Type B pancreatic cell (in vitro differentiated cells): ENCODE measurements at regions not wholly inside any gene's neighbourhood (a gene's known extent, or its start where the extent isn't known, plus 50 kb on each side); places are given as distances from the start of the nearest gene placed in this dataset.

Experiments used
- DNase-seq: peaks from one replicate; pipeline ENCODE4 v3.0.0; 2021; ENCODE audit warnings: mixed read lengths; ENCODE audit not compliant: unreplicated experiment; ENCODE audit errors: extremely low spot score
- H3K27ac Mint-ChIP-seq: 2 replicates; pipeline ENCODE4 v1.8.0; 2021; ENCODE audit warnings: mild to moderate bottlenecking, mixed read lengths
- H3K27me3 Mint-ChIP-seq: 2 replicates; pipeline ENCODE4 v1.8.0; 2021; ENCODE audit warnings: mixed read lengths
- H3K36me3 Mint-ChIP-seq: 2 replicates; pipeline ENCODE4 v1.8.0; 2021; ENCODE audit warnings: mixed read lengths
- H3K4me1 Mint-ChIP-seq: one replicate; pipeline ENCODE4 v1.8.0; 2021; ENCODE audit warnings: mixed read lengths; ENCODE audit not compliant: unreplicated experiment
- H3K4me3 Mint-ChIP-seq: 2 replicates; pipeline ENCODE4 v1.8.0; 2021; ENCODE audit warnings: mild to moderate bottlenecking, mixed read lengths
- H3K9me3 Mint-ChIP-seq: 2 replicates; pipeline ENCODE4 v1.8.0; 2021; ENCODE audit warnings: mixed read lengths
- CTCF ChIP-seq: fragments of 200-600 bp; sonication (generic); conservative IDR thresholded peaks from 2 replicates; pipeline ENCODE4 v1.5.0; 2021; ENCODE audit warnings: antibody characterized with exemption, mild to moderate bottlenecking

GRCh38 chr2:525021-525420 is 152.2 kb downstream of the TMEM18 start:
- H3K36me3 Mint-ChIP-seq, result no peaks in the 10 kb centered on the region
- H3K9me3 Mint-ChIP-seq, result peaks cover 12% of the 10 kb centered on the region
- no peak for DNase-seq
- H3K27me3 Mint-ChIP-seq, result peaks cover 3% of the 10 kb centered on the region
- H3K4me1 Mint-ChIP-seq, result peaks cover 7% of the 10 kb centered on the region
- H3K4me3 Mint-ChIP-seq, result no peak overlapping the region
- no peak for TF ChIP-seq CTCF
- peak overlapping the region; percentile 90 for H3K27ac Mint-ChIP-seq

- no peak for TF ChIP-seq CTCF
- H3K27me3 Mint-ChIP-seq, result peaks cover 3% of the 10 kb centered on the region
- H3K9me3 Mint-ChIP-seq, result peaks cover 7% of the 10 kb centered on the region
- peak overlapping the region; percentile 34 for H3K4me3 Mint-ChIP-seq
- peaks cover 7% of the 10 kb centered on the region for H3K4me1 Mint-ChIP-seq
- DNase-seq, result no peak
- H3K36me3 Mint-ChIP-seq, result no peaks in the 10 kb centered on the region
- H3K27ac Mint-ChIP-seq, result peak overlapping the region; percentile 90
Measured at GRCh38 chr2:524442-524841, 152.8 kb downstream of the TMEM18 start.

- peaks cover 7% of the 10 kb centered on the region for H3K9me3 Mint-ChIP-seq
- peak overlapping the region; percentile 90 for H3K27ac Mint-ChIP-seq
- no peak for TF ChIP-seq CTCF
- peak overlapping the region; percentile 34 for H3K4me3 Mint-ChIP-seq
- peaks cover 3% of the 10 kb centered on the region for H3K27me3 Mint-ChIP-seq
- H3K36me3 Mint-ChIP-seq, result no peaks in the 10 kb centered on the region
- H3K4me1 Mint-ChIP-seq, result peaks cover 7% of the 10 kb centered on the region
- DNase-seq, result no peak
Measured at GRCh38 chr2:523698-524270, 153.4 kb downstream of the TMEM18 start.

GRCh38 chr2:522776-523175 is 154.4 kb downstream of the TMEM18 start:
- no peak for DNase-seq
- Mint-ChIP-seq H3K36me3 (no peaks in the 10 kb centered on the region), H3K4me1 (peaks cover 7% of the 10 kb centered on the region), H3K9me3 (peaks cover 7% of the 10 kb centered on the region), H3K27me3 (peaks cover 3% of the 10 kb centered on the region), H3K27ac (peak overlapping the region; percentile 11), H3K4me3 (no peak overlapping the region)
- no peak for TF ChIP-seq CTCF

- Mint-ChIP-seq H3K36me3 (no peaks in the 10 kb centered on the region), H3K27ac (no peak overlapping the region), H3K27me3 (peaks cover 3% of the 10 kb centered on the region), H3K4me3 (no peak overlapping the region), H3K9me3 (peaks cover 7% of the 10 kb centered on the region), H3K4me1 (peaks cover 7% of the 10 kb centered on the region)
- TF ChIP-seq CTCF, result no peak
- DNase-seq, result no peak
Measured at GRCh38 chr2:521853-522530, 155.2 kb downstream of the TMEM18 start.
